Activated CD4-positive, CD25-positive, alpha-beta regulatory T cell (primary cell): ENCODE measurements at regions not wholly inside any gene's neighbourhood (a gene's known extent, or its start where the extent isn't known, plus 50 kb on each side); places are given as distances from the start of the nearest gene placed in this dataset.

ENCODE experiments used
- DNase-seq, 4 experiments: peaks; one replicate each; lab custom pipeline; 2025; lab: John Stamatoyannopoulos, UW

GRCh38 chr10:90407851-90408250, 450.0 kb downstream of the HTR7 start:
- DNase-seq, result no peak

DNA sequence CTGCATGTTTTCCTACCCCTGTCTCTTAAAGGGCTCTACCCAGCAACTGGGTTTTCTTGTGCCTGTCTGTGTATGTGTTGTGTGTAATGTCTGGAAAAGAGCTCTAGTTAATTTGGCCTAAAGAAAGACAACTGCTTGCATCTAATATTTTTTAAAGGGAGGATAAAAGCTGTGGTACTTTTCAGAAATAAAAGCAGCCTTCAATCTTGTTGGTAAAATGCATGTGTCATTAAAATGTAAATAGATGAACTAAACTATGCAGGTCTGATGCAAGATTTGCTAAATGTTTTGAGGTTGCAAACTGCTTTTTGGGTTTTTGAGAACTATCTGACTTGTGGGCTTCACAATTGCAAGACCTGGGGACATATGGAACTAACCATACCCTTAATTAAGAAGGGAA, 445.3 kb downstream of the HTR7 start:
- no peak for DNase-seq

- DNase-seq, result no peak
These were observed 444.6 kb downstream of the HTR7 start for GRCh38 chr10:90413196-90413595.

DNA sequence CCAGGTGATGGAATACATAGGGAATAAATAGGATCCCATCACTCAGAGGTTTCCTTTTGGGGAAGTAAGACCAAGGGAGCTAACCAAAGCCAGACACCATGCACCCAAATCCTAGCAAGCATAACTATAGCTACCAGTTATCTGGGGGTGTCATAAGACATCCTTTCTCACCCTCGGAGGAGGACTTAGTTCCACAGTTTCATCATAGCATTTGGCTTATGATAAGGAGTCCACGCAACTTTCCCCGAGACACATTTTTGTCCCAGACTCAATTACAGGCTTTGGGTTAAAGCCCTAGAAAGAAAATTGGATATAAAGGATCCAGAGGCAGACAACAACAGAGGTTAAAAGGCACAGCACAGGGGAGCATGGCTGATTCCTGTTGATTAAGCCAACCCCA, 442.9 kb downstream of the HTR7 start:
- no peak for DNase-seq

DNA sequence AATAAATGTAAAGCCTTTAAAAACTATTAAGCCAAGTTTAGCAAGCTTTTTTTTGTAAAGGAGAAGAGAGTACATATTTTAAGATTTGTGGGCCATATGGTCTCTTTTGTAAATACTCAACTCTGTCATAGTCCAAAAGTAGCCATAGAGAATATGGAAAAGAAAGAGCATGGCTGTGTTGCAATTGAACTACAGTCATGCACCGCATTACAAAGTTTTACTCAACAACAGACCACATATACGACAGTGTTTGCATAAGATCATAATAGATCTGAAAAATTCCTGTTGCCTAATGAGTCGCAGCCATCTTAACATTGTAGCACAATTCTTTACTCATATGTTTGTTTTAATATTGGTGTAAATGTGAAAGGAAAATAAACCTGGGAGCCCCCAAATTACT, 440.8 kb downstream of the HTR7 start:
- no peak for DNase-seq

- DNase-seq, result no peak
These were observed 440.2 kb downstream of the HTR7 start for GRCh38 chr10:90417476-90418210.

DNA sequence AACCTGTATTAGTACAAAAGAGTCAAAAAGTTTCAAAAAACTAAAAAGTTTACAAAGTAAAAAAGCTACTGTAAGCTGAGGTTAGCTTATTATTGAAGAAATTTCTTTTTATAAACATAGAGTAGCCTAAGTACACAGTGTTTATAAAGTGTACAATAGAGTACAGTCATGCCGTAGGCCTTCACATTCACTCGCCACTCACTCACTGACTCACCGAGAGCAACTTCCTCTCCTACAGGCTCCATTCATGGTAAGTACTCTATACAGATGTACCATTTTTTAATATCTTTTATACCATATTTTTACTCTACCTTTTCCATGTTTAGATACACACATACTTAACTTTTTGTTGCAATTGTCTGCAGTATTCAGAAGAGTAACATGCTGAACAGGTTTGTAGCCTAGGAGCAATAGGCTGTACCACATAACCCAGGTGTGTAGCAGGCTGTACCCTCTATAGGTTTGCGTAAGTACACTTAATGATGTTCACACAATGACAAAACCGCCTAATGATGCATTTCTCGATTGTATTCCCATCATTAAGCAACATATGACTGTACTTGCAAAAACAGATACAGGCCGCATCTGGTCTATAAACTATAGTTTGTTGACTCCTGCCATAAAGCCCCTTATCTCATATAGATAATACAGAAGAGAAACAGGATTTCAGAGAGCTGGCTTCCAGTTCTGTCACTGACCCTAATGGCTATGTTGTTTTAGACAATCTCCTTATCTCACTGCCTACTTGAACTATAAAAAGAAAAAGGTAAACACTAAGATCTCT, 438.8 kb downstream of the HTR7 start:
- DNase-seq, result no peak

DNA sequence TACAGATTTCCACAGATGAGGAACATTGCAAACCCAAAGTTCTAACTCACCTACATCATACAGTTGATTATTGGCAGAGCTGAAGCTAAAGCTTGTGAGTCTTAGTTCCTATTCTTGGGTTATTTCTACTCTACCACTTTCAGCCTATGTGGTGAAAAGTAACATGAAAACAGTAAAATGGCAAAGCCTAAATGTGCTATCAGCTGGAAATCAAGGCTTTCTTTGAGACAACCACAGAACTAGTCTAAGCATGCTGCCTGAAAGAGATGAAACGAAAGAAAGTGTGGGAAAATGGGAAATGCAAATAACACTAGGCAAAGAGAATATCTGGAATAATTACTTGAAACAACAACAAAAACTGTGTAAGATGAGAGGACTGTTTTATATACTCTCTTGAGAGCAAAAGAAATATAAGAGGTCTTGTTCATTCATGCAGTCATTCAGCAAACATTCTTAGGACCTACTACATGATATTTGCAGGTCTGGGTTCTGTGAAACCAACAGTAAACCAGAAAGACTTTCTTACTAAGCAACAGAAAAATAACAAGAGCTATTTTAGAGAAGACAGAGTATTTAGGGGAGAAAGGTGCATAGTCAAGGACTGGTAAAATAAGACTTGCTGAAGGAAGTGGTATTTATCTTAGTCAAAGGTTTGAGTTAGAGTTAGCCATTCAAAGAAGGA, 437.1 kb downstream of the HTR7 start:
- DNase-seq, result no peak

DNA sequence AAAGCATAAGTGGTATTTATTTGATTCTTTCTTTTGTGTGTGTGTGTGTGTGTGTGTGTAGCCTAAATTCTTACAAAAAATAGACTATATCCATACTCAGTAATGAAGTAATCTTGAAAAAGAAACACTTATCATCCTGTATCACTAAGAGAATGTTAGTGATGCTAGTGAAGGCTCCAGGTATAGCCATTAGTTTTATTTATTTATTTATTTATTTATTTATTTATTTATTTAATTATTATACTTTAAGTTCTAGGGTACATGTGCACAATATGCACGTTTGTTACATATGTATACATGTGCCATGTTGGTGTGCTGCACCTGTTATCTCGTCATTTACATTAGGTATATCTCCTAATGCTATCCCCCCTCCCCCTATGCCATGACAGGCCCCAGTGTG, 436.0 kb downstream of the HTR7 start:
- DNase-seq, result no peak

DNA sequence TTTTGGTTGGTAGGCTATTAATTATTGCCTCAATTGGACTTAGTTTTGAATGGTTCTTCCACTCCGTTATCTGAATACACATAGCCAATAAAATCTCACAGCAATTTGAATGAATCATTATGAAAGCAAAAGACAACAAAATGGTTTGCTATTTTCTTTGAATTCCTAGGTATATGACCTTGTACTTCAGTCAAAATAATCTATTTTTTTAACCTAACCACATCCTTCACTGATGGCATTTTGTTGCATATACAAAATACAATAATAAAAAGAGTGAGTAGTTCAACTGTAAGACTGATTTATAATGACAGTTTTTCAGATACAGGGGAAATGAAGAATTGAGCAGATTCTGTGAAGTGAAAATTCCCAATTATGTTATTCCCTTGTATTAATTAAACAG, 433.1 kb downstream of the HTR7 start:
- DNase-seq, result no peak

DNA sequence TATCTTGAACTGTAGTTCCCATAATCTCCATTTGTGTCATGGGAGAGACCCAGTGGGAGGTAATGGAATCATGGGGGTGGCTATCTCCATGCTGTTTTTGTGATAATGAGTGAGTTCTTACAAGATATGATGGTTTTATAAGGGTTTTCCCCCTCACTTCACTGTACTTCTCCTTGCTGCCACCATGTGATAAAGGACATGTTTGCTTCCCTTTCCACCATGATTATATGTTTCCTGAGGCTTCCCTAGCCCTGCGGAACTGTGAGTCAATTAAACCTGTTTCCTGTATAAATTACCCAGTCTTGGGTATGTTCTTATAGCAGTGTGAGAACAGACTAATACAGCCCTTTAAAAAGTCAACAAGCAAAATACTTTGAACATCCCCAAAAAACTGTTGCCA, 427.7 kb downstream of the HTR7 start:
- DNase-seq, result no peak

DNA sequence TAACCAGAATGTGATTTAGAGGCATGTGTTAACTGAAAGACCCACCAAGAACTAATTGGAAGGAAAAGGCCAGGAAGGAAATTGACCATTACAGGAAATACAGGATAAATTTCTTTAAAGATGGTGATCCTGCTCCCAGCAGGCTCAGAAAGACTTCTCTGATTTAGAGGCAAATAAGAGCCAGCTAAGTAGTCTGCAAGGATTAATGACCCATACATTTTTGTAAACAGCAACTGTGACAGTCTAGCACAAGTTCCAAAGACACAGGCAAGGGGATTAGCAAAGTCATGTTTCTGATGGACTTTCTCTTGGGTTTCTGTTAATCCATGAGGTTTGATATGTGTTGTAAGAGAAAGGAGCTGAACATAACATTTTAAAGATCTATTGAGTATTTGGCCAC, 425.0 kb downstream of the HTR7 start:
- DNase-seq, result no peak

DNA sequence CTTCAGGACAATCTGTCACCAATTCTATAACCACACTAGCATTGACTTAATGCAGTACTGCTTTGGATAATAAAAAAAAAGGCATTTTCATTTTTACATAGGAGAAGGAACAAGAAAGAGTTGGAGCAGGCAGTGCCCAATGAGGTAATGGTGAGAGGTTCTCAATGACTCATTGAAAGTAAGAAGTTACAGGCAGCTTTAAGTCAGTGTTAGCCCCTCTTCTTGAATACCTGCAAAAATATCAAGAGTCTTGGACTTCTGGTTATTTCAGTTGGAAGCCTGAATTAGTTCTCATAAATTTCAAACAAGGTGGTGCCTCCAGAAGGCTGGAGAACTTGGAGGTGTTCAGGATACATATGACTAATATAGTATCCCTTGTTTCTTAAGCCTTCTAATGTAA, 422.5 kb downstream of the HTR7 start:
- DNase-seq, result no peak

DNA sequence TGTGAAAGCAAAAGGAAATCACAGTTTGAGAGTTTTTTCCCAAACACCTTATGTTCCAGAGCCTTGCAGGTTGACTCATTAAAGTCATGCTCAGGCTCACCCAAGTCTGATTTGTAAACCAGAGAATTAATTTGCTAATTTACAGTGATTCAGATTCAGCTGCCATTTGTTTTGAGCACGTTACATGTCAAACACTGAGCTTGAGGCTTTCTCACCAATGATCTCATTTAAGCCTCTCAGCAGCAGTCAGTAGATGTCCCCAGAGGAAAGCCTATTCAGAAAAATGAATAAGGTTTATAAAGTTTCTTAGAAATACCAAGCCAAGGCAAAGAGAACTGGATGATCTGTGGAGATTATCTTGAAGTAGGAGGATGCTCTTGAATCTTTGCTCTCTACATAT, 420.4 kb downstream of the HTR7 start:
- DNase-seq, result no peak

DNA sequence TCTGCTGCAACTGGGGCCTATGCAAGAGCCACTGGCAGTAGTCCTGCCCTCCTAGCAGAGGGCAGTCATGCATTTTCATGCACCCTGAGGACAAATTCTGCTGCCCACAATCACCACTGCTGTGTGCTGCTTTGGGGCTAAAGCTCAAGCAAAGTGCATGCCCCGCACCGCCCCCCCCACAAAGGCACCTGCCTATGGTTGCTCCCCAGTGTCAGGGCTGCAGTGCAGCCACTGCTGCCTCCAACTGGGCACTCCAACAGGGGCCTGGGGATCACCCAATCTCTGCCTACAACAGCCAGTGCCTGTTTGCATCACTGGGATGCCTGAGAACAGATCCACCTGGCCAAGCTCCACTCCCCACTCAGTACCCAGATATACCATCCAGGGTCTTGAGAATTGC, 417.0 kb downstream of the HTR7 start:
- no peak for DNase-seq

GRCh38 chr10:90443342-90443741, 414.5 kb downstream of the HTR7 start:
- DNase-seq, result no peak

DNA sequence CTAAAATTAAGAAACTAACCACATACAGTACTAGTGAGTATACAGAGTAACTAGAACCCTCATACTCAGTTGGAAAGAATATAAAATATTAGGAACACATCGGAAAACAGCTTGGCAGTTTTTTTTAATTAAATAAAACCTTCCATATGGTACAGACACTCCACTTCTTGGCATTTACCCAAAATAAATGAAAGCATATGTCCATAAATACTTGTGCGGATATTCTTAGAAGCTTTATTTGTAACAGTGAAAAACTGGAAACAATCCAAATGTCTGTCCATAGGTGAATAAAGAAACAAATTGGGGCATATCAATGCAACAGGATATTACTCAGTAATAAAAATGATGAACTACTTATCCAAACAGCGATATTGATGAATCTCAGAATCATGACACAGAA, 410.0 kb downstream of the HTR7 start:
- no peak for DNase-seq

GRCh38 chr10:90450797-90451196, 407.0 kb downstream of the HTR7 start:
- no peak for DNase-seq

DNA sequence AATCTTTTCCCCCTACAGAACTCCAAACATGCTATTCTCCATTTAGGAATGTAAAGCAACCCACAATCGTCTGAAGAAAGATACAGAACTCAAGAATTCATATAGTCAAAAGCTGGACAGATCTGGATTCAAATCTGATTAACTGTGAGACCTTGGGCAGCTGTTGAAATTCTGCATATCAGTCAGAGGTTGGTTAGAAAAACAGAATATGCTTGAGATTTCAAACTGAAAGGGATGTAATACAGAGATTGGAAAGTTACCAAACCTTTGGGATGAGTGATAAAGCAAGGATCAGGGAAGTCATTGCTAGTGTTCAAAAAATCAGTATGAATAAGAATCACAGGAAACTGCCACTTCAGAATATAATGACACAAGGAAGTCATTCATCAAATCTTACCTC, 406.6 kb downstream of the HTR7 start:
- DNase-seq, result no peak

GRCh38 chr10:90458054-90458453, 399.8 kb downstream of the HTR7 start:
- no peak for DNase-seq

- no peak for DNase-seq
These were observed 399.3 kb downstream of the HTR7 start for GRCh38 chr10:90458571-90458970.

DNA sequence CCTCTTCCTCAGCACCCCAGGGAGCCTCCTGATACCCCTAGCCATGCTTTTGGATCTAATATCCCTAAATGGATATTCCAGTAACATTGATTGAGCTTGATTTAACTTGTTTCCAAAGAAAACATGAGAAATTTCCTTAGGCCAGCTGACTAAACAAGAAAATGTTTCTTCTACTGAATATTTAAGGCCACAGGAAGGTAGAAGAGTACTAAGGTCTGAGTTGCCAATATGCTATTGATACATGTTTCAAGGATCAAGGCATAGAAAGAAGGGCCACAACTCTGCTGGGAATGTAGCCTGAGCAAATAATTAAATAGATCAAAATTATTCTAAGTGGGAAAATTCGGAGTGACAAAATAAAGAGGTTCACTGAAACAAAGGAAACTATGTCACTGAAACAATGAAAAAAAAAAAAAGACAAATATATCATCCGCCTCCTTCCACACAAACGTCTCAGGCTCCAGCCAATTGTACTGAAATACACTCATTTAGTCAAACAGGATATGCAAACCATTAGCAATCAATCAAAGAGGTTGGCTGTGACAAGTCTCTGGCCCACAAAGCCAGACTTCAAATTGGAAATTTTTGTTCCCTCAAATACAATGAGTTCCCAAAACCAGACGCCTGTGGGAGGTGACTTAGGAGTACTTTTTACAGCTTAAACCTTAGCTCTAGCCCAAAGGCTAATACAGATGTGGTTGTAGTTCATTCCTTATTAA, 396.2 kb downstream of the HTR7 start:
- no peak for DNase-seq
